ENCODE measurements at regions not wholly inside any gene's neighbourhood (a gene's known extent, or its start where the extent isn't known, plus 50 kb on each side); places are given as distances from the start of the nearest gene placed in this dataset.

GRCh38 chr7:79872176-79872575 lies 262.5 kb upstream of the GNAI1 start:
- no peak for DNase-seq (ENCODE audit: low read depth in 3 of 3)

DNA sequence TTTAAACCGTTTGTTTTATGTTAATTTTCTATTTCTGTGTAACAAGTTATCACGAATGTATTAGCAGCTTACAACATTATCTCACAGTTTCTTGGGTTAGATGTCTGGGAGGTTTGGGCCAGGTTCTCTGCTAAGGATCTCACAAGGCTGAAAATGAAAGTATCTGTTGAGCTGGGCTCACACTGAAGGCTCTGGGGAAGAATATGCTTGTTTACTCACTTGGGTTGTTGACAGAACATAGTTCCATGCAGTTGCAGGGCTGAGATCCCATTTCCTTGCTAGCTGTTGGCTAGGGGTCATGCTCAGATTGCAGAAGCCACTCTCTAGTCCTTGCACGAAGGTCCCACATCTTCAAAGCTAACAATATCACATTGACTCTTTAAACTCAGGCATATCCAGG lies 266.6 kb upstream of the GNAI1 start:
- DNase-seq (ENCODE audit: low read depth in 3 of 3), result no peak

GRCh38 chr7:79862447-79863210 lies 272.0 kb upstream of the GNAI1 start:
- no peak for DNase-seq (ENCODE audit: low read depth in 3 of 3)

DNA sequence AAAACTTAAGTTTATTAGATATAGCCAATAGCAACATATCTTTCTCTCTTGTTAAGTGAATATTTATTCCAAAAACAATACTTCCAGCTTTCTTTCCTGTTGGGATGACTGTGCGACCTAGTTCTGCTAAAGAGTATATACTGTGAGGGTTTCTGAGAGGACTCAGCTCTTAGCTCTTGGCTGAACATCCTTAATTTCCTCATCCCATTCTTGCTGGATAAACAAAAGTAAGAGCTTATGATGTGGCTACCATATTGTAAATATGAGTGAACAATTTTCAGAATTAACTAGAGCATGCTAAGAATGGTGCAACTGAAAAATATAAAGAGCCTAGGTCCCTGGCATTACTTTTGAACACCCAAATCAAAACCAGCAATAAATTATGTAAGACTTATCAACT lies 279.5 kb upstream of the GNAI1 start:
- no peak for DNase-seq (ENCODE audit: low read depth in 3 of 3)

- no peak for DNase-seq (ENCODE audit: low read depth in 3 of 3)
Measured at GRCh38 chr7:79854621-79855020, 280.0 kb upstream of the GNAI1 start.

GRCh38 chr7:79837915-79838314 lies 296.7 kb upstream of the GNAI1 start:
- no peak for DNase-seq (ENCODE audit: low read depth in 3 of 3)

DNA sequence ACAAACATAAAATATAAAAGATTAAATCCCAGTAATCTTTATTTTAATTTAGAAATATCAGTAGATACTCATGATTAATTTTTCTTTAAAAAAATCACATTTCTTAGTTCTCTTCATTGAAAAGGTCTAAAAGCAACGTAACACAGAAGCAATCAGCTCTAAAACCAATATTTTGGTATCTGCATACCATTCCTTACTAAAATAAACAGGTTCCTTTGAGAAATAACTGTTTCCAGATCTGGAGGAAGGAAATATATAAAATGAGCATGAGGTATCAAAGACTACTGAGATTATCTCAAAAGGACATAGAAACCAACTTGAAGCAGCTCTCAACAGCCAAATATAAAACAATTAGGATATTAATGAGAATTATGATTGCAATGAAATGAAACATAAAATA lies 301.0 kb upstream of the GNAI1 start:
- no peak for DNase-seq (ENCODE audit: low read depth in 3 of 3)

- no peak for DNase-seq (ENCODE audit: low read depth in 3 of 3)
Measured at GRCh38 chr7:79828866-79829265, 305.8 kb upstream of the GNAI1 start.

GRCh38 chr7:79823246-79823951 lies 311.2 kb upstream of the GNAI1 start:
- DNase-seq (ENCODE audit: low read depth in 3 of 3), result no peak

DNA sequence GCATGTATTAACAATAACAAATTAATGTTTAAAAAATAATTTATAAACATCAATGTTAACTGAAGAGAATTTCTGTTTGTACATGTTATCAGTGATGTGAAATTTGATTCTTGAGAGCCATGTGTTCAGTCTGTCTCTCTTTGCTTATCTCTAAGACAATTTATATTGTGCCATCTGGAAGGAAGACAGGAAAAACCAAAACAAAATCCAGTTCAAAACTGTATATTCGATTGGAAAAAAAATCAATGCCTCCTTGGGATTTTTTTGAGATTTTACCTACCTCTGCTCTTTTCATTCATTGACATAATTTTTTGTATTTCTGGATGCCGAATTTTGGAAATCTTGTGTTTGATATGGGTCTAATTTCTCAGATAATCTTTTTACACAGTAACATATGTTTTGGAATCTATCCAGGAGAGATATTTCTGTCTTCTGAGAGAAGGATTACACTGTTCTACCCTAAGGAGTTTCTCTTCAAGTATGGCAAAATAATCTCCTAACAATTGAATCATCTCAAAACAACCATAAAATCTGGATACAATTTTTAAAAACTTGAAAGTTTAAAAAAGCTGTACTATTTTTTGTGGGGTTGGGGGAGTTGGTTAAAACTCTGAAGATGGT lies 311.9 kb upstream of the GNAI1 start:
- DNase-seq (ENCODE audit: low read depth in 3 of 3), result no peak

DNA sequence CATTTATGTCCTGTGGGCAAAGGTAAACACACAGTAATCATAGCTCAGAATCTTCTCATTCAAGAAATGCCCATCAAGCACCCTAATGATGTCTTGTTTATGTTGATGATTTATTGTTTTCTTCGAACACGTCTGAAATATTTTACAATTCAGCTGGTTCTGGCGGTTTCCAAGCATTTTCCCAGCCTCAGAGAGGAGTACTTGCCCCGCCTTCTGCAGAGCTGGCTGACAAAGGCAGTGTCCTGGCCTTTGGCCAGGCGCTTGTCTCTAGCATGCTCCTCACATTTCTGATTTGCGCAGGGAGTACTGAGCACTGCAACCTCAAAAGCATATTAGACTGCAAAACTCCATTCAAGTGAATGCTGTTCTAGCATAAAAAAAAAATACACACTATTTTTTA lies 314.2 kb upstream of the GNAI1 start:
- DNase-seq (ENCODE audit: low read depth in 3 of 3), result no peak

GRCh38 chr7:79810916-79811315 lies 323.7 kb upstream of the GNAI1 start:
- no peak for DNase-seq (ENCODE audit: low read depth in 3 of 3)

GRCh38 chr7:79806161-79806734 lies 328.4 kb upstream of the GNAI1 start:
- no peak for DNase-seq (ENCODE audit: low read depth in 3 of 3)

- no peak for DNase-seq (ENCODE audit: low read depth in 3 of 3)
Measured at GRCh38 chr7:79790656-79791262, 337.3 kb upstream of the MAGI2 start.

GRCh38 chr7:79789584-79790345 lies 336.3 kb upstream of the MAGI2 start:
- no peak for DNase-seq (ENCODE audit: low read depth in 3 of 3)

DNA sequence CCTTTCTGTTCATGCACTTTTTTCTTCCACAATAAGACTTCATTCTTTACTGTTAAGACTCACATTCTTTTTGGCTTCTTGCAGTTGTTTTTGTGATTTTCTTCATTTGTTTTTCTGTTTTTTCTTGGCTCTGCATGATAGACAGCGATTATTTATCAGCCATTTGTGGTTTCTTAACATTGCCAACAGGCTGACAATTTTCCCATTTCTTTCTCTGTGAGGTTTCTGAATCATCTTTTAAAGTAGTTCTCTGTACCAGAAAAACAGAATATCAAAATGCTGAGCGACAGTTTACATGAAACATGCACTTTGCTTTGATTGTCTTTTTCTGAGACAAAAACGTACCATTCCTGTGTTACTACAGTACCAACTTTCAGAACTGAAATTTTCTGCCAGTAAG lies 334.2 kb upstream of the MAGI2 start:
- no peak for DNase-seq (ENCODE audit: low read depth in 3 of 3)

GRCh38 chr7:79787096-79787495 lies 333.6 kb upstream of the MAGI2 start:
- DNase-seq (ENCODE audit: low read depth in 3 of 3), result no peak

- no peak for DNase-seq (ENCODE audit: low read depth in 3 of 3)
Measured at GRCh38 chr7:79786187-79786586, 332.7 kb upstream of the MAGI2 start.

GRCh38 chr7:79785556-79785955 lies 332.1 kb upstream of the MAGI2 start:
- DNase-seq (ENCODE audit: low read depth in 3 of 3), result no peak

DNA sequence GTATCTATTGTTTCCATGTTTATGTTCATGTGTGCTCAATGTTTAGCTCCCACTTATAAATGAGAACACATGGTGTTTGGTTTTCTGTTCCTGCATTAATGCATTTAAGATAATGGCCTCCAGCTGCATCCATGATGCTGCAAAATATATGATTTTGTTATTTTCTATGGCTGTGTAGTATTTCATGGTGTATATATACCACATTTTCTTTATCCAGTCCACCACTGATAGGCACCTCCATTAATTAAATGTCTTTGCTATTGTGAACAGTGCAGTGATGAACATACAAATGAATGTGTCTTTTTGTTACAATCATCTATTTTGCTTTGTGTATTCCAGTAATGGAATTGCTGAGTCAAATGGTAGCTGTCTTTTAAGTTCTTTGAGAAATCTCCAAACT lies 329.4 kb upstream of the MAGI2 start:
- no peak for DNase-seq (ENCODE audit: low read depth in 3 of 3)

- DNase-seq (ENCODE audit: low read depth in 3 of 3), result no peak
Measured at GRCh38 chr7:79782256-79782655, 328.8 kb upstream of the MAGI2 start.

DNA sequence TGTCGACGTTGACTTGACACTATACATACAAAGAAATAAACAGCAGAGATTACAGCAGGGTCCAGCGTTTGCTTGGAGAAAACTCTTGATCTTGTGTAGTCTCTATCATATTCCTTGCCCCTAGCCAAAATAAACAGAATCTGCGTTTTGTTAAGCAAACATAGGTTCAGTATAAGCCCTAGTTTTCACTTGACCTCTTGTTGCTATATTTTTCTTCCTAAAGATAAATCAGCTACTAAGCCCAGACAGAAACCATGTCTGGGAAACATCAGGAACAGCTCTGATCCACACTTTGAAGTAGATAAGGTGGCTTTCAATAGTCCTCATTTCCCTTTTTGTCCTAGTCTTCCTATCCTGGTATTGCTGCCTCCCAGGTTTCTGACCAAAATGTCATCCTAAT lies 328.2 kb upstream of the MAGI2 start:
- no peak for DNase-seq (ENCODE audit: low read depth in 3 of 3)

Data from stimulated activated CD4-positive, alpha-beta T cell treated with anti-CD3 and anti-CD28 coated beads, TNF-alpha, amount 100 ng/mL, for 48 hours (primary cell).